Liver (tissue), 8 donors: ENCODE measurements at regions not wholly inside any gene's neighbourhood (a gene's known extent, or its start where the extent isn't known, plus 50 kb on each side); places are given as distances from the start of the nearest gene placed in this dataset.

Experiments
- DNase-seq: peaks from one replicate; pipeline ENCODE4 v3.0.0-alpha.2; 2017; ENCODE audit warnings: low spot score
- H3K27ac ChIP-seq, 2 donors: one replicate each; pipeline ENCODE4 v1.7.0; 2013; ENCODE audit warnings: inconsistent platforms in 2 of 2, low read length in 2 of 2, control low read depth in 1 of 2, low read depth in 1 of 2, mild to moderate bottlenecking in 1 of 2
- H3K27me3 ChIP-seq, 4 donors: one replicate each; pipeline versions ENCODE4 v1.6.1 to v1.7.0; 2013; ENCODE audit warnings: low read length in 3 of 4, inconsistent platforms in 1 of 4, mild to moderate bottlenecking in 1 of 4, moderate library complexity in 1 of 4; ENCODE audit not compliant: control insufficient read depth in 4 of 4, insufficient read depth in 4 of 4
- H3K36me3 ChIP-seq, 4 donors: one replicate each; pipeline versions ENCODE4 v1.6.1 to v1.7.0; 2013; ENCODE audit warnings: low read length in 3 of 4, mild to moderate bottlenecking in 3 of 4, low read depth in 1 of 4, moderate library complexity in 1 of 4; ENCODE audit not compliant: control insufficient read depth in 4 of 4, insufficient read depth in 3 of 4
- H3K4me1 ChIP-seq, 4 donors: one replicate each; pipeline versions ENCODE4 v1.6.1 to v1.7.0; 2013; ENCODE audit warnings: low read length in 3 of 4, mild to moderate bottlenecking in 3 of 4, moderate library complexity in 1 of 4; ENCODE audit not compliant: control insufficient read depth in 4 of 4, insufficient read depth in 4 of 4
- H3K4me3 ChIP-seq, 3 donors: one replicate each; pipeline versions ENCODE4 v1.6.1 to v1.7.0; 2013; ENCODE audit warnings: low read length in 3 of 3, control low read depth in 1 of 3, low read depth in 1 of 3, mild to moderate bottlenecking in 1 of 3
- H3K9ac ChIP-seq, 2 donors: one replicate each; pipeline ENCODE4 v1.7.0; 2013; ENCODE audit warnings: low read length in 2 of 2, mild to moderate bottlenecking in 2 of 2, moderate library complexity in 2 of 2, control low read depth in 1 of 2, low read depth in 1 of 2
- H3K9me3 ChIP-seq, 4 donors: one replicate each; pipeline versions ENCODE4 v1.6.1 to v1.7.0; 2013; ENCODE audit warnings: low read length in 3 of 4; ENCODE audit not compliant: control insufficient read depth in 4 of 4
- ATF3 ChIP-seq: IDR thresholded peaks from 2 replicates; pipeline ENCODE4 v1.6.1; 2016; ENCODE audit warnings: antibody characterized with exemption
- CTCF ChIP-seq: fragments of 150-350 bp; IDR thresholded peaks from 2 replicates; pipeline ENCODE4 v1.5.1; 2017; ENCODE audit warnings: improper control_type of control experiment, low read depth, low read length; ENCODE audit not compliant: missing input control
- EGR1 ChIP-seq, 2 donors: IDR thresholded peaks; 2 replicates each; pipeline ENCODE4 v1.6.1; 2016 to 2018; ENCODE audit warnings: antibody characterized with exemption in 2 of 2, low read depth in 2 of 2
- FOXA1 ChIP-seq: IDR thresholded peaks from 2 replicates; pipeline ENCODE4 v1.6.1; 2016; ENCODE audit warnings: antibody characterized with exemption
- FOXA2 ChIP-seq: IDR thresholded peaks from 2 replicates; pipeline ENCODE4 v1.6.1; 2016; ENCODE audit warnings: antibody characterized with exemption
- GABPA ChIP-seq, 2 donors: IDR thresholded peaks in 1 of 2; conservative IDR thresholded peaks in 1 of 2; 2 replicates each; pipeline ENCODE4 v1.6.1; 2016; ENCODE audit warnings: antibody characterized with exemption in 2 of 2, mild to moderate bottlenecking in 1 of 2, moderate library complexity in 1 of 2
- HNF4A ChIP-seq, 2 donors: conservative IDR thresholded peaks; 2 replicates each; pipeline ENCODE4 v1.6.1; 2016; ENCODE audit warnings: antibody characterized with exemption in 2 of 2, mild to moderate bottlenecking in 2 of 2
- HNF4G ChIP-seq: IDR thresholded peaks from 2 replicates; pipeline ENCODE4 v1.6.1; 2016; ENCODE audit warnings: antibody characterized with exemption
- JUND ChIP-seq, 2 donors: IDR thresholded peaks; 2 replicates each; pipeline ENCODE4 v1.6.1; 2016; ENCODE audit warnings: antibody characterized with exemption in 2 of 2
- NR2F2 ChIP-seq: IDR thresholded peaks from 2 replicates; pipeline ENCODE4 v1.6.1; 2016; ENCODE audit warnings: antibody characterized with exemption
- RAD21 ChIP-seq, 2 donors: IDR thresholded peaks; 2 replicates each; pipeline ENCODE4 v1.6.1; 2016; ENCODE audit warnings: antibody characterized with exemption in 2 of 2, mild to moderate bottlenecking in 2 of 2
- RXRA ChIP-seq, 2 donors: IDR thresholded peaks; 2 replicates each; pipeline ENCODE4 v1.6.1; 2017 to 2018; ENCODE audit warnings: antibody characterized with exemption in 2 of 2, mild to moderate bottlenecking in 1 of 2
- SP1 ChIP-seq: IDR thresholded peaks from 2 replicates; pipeline ENCODE4 v1.6.1; 2018; ENCODE audit warnings: antibody characterized with exemption, mild to moderate bottlenecking
- TAF1 ChIP-seq: conservative IDR thresholded peaks from 2 replicates; pipeline ENCODE4 v1.6.1; 2016; ENCODE audit warnings: antibody characterized with exemption, mild to moderate bottlenecking
- YY1 ChIP-seq: IDR thresholded peaks from 2 replicates; pipeline ENCODE4 v1.6.1; 2016; ENCODE audit warnings: antibody characterized with exemption, mild to moderate bottlenecking
- ZBTB33 ChIP-seq: IDR thresholded peaks from 2 replicates; pipeline ENCODE4 v1.6.1; 2016; ENCODE audit warnings: antibody characterized with exemption
- WGBS: extraction: QIAGEN DNeasy Blood & Tissue Kit; methylation state at CpG from one replicate; pipeline ENCODE4 v1.1.7; 2013; 5-methylcytosine and 5-hydroxymethylcytosine counted together
- TF ChIP-seq, protein P1 (sequence below): IDR thresholded peaks from 2 replicates; pipeline ENCODE4 v1.6.1; 2016; ENCODE audit warnings: antibody characterized with exemption
- TF ChIP-seq, protein P2 (sequence below): IDR thresholded peaks from 2 replicates; pipeline ENCODE4 v1.6.1; 2016; ENCODE audit warnings: antibody characterized with exemption, mild to moderate bottlenecking
- donor health status: healthy.
- donor health status: healthy.
- donor health status: healthy.
- donor health status: healthy.
- donor health status: healthy.

DNA sequence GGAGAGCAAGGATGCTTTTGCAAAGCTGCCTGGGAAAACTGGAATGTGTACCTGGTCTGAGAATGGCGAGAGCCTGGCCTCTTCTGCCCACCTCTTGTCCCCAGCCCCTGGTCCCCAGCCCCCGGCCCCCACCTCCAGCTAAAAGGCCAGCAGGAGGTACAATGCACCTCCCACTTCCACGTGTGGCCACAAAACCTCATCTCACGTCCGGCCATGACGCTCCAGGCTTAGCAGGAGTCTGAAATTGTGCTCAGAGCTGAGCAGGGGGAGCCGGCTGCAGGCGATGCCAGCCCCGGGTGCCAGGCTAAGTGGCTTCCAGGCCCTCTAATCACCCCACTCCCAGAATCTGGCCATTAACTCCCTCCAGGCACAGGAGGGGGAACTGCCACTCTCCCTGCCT is 83.1 kb upstream of the PRR20G start:
- WGBS: 55% methylated on average over 9 of the region's 9 CpGs
- Histone ChIP-seq H3K4me1 (no peaks in the 10 kb centered on the region), H3K9me3 (no peaks in the 10 kb centered on the region), H3K4me3 (no peak overlapping the region), H3K9ac (no peak overlapping the region), H3K27me3 (peaks cover 0 to 4% (median 0%) of the 10 kb centered on the region in 4 donors), H3K27ac (no peak overlapping the region), H3K36me3 (no peaks in the 10 kb centered on the region)
- TF ChIP-seq TAF1: no peak
- no peak for TF ChIP-seq CTCF
- no peak for TF ChIP-seq HNF4A (conservative IDR thresholded peaks at IDR 0.05)
- no peak for TF ChIP-seq SP1
- TF ChIP-seq NR2F2: no peak
- no peak for TF ChIP-seq GABPA (IDR thresholded peaks at IDR 0.05 in 1 of 2, conservative IDR thresholded peaks at IDR 0.05 in 1 of 2)
- TF ChIP-seq RXRA (IDR thresholded peaks at IDR 0.05): no peak
- no peak for TF ChIP-seq ZBTB33
- TF ChIP-seq EGR1 (IDR thresholded peaks at IDR 0.05; ENCODE audit: low read depth in 2 of 2): no peak
- TF ChIP-seq JUND (IDR thresholded peaks at IDR 0.05): no peak
- no peak for TF ChIP-seq HNF4G
- TF ChIP-seq, protein P1, sequence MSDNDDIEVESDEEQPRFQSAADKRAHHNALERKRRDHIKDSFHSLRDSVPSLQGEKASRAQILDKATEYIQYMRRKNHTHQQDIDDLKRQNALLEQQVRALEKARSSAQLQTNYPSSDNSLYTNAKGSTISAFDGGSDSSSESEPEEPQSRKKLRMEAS: no peak
- no peak for TF ChIP-seq YY1
- TF ChIP-seq, protein P2, sequence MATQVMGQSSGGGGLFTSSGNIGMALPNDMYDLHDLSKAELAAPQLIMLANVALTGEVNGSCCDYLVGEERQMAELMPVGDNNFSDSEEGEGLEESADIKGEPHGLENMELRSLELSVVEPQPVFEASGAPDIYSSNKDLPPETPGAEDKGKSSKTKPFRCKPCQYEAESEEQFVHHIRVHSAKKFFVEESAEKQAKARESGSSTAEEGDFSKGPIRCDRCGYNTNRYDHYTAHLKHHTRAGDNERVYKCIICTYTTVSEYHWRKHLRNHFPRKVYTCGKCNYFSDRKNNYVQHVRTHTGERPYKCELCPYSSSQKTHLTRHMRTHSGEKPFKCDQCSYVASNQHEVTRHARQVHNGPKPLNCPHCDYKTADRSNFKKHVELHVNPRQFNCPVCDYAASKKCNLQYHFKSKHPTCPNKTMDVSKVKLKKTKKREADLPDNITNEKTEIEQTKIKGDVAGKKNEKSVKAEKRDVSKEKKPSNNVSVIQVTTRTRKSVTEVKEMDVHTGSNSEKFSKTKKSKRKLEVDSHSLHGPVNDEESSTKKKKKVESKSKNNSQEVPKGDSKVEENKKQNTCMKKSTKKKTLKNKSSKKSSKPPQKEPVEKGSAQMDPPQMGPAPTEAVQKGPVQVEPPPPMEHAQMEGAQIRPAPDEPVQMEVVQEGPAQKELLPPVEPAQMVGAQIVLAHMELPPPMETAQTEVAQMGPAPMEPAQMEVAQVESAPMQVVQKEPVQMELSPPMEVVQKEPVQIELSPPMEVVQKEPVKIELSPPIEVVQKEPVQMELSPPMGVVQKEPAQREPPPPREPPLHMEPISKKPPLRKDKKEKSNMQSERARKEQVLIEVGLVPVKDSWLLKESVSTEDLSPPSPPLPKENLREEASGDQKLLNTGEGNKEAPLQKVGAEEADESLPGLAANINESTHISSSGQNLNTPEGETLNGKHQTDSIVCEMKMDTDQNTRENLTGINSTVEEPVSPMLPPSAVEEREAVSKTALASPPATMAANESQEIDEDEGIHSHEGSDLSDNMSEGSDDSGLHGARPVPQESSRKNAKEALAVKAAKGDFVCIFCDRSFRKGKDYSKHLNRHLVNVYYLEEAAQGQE: no peak
- no peak for TF ChIP-seq FOXA2
- no peak for TF ChIP-seq RAD21 (IDR thresholded peaks at IDR 0.05)
- TF ChIP-seq ATF3: no peak
- no peak for TF ChIP-seq FOXA1
- DNase-seq: no peak
